ENCODE measurements at regions not wholly inside any gene's neighbourhood (a gene's known extent, or its start where the extent isn't known, plus 50 kb on each side); places are given as distances from the start of the nearest gene placed in this dataset.

DNA sequence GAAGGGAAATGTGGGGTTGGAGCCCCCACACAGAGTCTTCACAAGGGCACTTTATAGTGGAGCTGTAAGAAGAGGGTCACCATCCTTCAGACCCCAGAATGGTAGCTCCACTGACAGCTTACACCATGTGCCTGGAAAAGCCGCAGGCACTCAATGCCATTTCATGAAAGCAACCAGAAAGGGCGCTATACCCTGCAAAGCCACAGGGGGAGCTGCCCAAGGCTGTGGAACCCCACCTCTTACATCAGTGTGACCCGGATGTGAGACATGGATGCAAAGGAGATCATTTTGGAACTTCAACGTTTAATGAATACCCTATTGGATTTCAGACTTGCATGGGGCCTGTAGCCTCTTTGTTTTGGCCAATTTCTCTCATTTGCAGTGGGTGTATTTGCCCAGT is 694.7 kb downstream of the CBLN2 start:
- DNase-seq (ENCODE audit: low spot score), result no peak
- in situ Hi-C loops (cut with HindIII; ENCODE audit: extremely low pct_ligation_motif_present, low pct_unique_long_range_greater_than_20kb) (no loop called here), intact Hi-C loops (cut with micrococcal nuclease; ENCODE audit: unreplicated experiment) (no loop called here)
- H3K9ac ChIP-seq (ENCODE audit: insufficient read depth, low read depth, low read length), result no peak overlapping the region
- peaks cover 50% of the 10 kb centered on the region for H3K9me3 ChIP-seq (ENCODE audit: low read length)
- H3K36me3 ChIP-seq (replicated peaks in 1 of 2; ENCODE audit: control insufficient read depth in 1 of 2, insufficient read depth in 2 of 2, low read length in 2 of 2), result no peaks in the 10 kb centered on the region
- CTCF ChIA-PET (ENCODE audit: low intra/inter-chr PET ratio, low total read pairs), result no interaction called here
- no peaks in the 10 kb centered on the region for H4K20me1 ChIP-seq (ENCODE audit: insufficient read depth, low read length)
- H3K4me1 ChIP-seq (ENCODE audit: insufficient read depth, low read length), result no peaks in the 10 kb centered on the region
- no peak overlapping the region for H3K4me3 ChIP-seq (replicated peaks in 1 of 3; ENCODE audit: insufficient read depth in 1 of 3, low read depth in 2 of 3, low read length in 3 of 3)
- WGBS (ENCODE audit: low lambda C conversion rate), result 6% methylated on average over 2 of the region's 4 CpGs
- H3K4me2 ChIP-seq (ENCODE audit: low read depth, low read length), result no peak overlapping the region
- H2AFZ ChIP-seq (ENCODE audit: low read length), result no peak overlapping the region
- no peak overlapping the region for H3K27ac ChIP-seq (ENCODE audit: extremely low read length, insufficient read depth, low read length)
- BruUV-seq (replicated peaks), result no TSS peak
- H3K79me2 ChIP-seq (ENCODE audit: insufficient read depth, low read length), result no peaks in the 10 kb centered on the region
- ATAC-seq, result no peak
- H3K27me3 ChIP-seq (ENCODE audit: control insufficient read depth in 1 of 2, insufficient read depth in 2 of 2, low read length in 2 of 2), result no peaks in the 10 kb centered on the region
- no peak for TF ChIP-seq BHLHE40 (IDR thresholded peaks at IDR 0.05; ENCODE audit: low read length)
- no peak for TF ChIP-seq SP2 (CRISPR knock-in tag; IDR thresholded peaks at IDR 0.05)
- TF ChIP-seq ZBTB7B (CRISPR knock-in tag; IDR thresholded peaks at IDR 0.05), result no peak
- TF ChIP-seq FOXA3 (CRISPR knock-in tag; IDR thresholded peaks at IDR 0.05), result no peak
- TF ChIP-seq, protein P1, sequence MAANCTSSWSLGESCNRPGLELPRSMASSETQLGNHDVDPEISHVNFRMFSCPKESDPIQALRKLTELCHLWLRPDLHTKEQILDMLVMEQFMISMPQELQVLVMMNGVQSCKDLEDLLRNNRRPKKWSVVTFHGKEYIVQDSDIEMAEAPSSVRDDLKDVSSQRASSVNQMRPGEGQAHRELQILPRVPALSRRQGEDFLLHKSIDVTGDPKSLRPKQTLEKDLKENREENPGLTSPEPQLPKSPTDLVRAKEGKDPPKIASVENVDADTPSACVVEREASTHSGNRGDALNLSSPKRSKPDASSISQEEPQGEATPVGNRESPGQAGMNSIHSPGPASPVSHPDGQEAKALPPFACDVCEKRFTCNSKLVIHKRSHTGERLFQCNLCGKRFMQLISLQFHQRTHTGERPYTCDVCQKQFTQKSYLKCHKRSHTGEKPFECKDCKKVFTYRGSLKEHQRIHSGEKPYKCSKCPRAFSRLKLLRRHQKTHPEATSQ (CRISPR knock-in tag; IDR thresholded peaks at IDR 0.05; ENCODE audit: borderline replicate concordance), result no peak
- TF ChIP-seq ARNT (IDR thresholded peaks at IDR 0.05), result no peak
- no peak for TF ChIP-seq YEATS2 (CRISPR knock-in tag; IDR thresholded peaks at IDR 0.05; ENCODE audit: borderline replicate concordance)
- no peak for TF ChIP-seq SP1 (IDR thresholded peaks at IDR 0.05)
- no peak for TF ChIP-seq SP1 (CRISPR knock-in tag; IDR thresholded peaks at IDR 0.05)
- TF ChIP-seq TSC22D2 (CRISPR knock-in tag; IDR thresholded peaks at IDR 0.05; ENCODE audit: borderline replicate concordance), result no peak
- TF ChIP-seq HNF4G (IDR thresholded peaks at IDR 0.05; ENCODE audit: borderline replicate concordance, low read depth, low read length), result no peak
- TF ChIP-seq HNF4G (CRISPR knock-in tag; IDR thresholded peaks at IDR 0.05; ENCODE audit: borderline replicate concordance, low read depth), result no peak
- TF ChIP-seq, protein P2, sequence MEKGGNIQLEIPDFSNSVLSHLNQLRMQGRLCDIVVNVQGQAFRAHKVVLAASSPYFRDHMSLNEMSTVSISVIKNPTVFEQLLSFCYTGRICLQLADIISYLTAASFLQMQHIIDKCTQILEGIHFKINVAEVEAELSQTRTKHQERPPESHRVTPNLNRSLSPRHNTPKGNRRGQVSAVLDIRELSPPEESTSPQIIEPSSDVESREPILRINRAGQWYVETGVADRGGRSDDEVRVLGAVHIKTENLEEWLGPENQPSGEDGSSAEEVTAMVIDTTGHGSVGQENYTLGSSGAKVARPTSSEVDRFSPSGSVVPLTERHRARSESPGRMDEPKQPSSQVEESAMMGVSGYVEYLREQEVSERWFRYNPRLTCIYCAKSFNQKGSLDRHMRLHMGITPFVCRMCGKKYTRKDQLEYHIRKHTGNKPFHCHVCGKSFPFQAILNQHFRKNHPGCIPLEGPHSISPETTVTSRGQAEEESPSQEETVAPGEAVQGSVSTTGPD (CRISPR knock-in tag; IDR thresholded peaks at IDR 0.05), result no peak
- FAIRE-seq, result no peak
- POLR2A ChIA-PET, result no interaction called here

Measured in HepG2 (cell line).